Breast epithelium (tissue), 4 donors: ENCODE measurements at regions not wholly inside any gene's neighbourhood (a gene's known extent, or its start where the extent isn't known, plus 50 kb on each side); places are given as distances from the start of the nearest gene placed in this dataset.

ENCODE experiments used
- DNase-seq, 2 donors: peaks; one replicate each; pipeline ENCODE4 v3.0.0-alpha.2; 2019; ENCODE audit warnings: low spot score in 2 of 2
- H3K27ac ChIP-seq, 2 donors: fragments of 200-600 bp; sonication (generic) in 1 of 2; one replicate each; pipeline ENCODE4 v1.5.1; 2016 to 2019; ENCODE audit warnings: mild to moderate bottlenecking in 1 of 2
- H3K27me3 ChIP-seq, 2 donors: fragments of 200-600 bp; sonication (generic) in 1 of 2; one replicate each; pipeline versions ENCODE4 v1.5.1 to v1.6.0; 2017 to 2019; ENCODE audit warnings: control low read depth in 1 of 2, mild to moderate bottlenecking in 1 of 2
- H3K36me3 ChIP-seq: fragments of 200-600 bp; one replicate; pipeline ENCODE4 v1.5.1; 2019
- H3K4me1 ChIP-seq, 2 donors: fragments of 200-600 bp; sonication (generic); one replicate each; pipeline ENCODE4 v1.5.1; 2016 to 2019; ENCODE audit warnings: control low read depth in 1 of 2
- H3K4me3 ChIP-seq, 3 donors: fragments of 200-600 bp; sonication (generic); 1 replicate in 2 of 3; 2 replicates in 1 of 3; pipeline ENCODE4 v1.5.1; 2016 to 2019; ENCODE audit warnings: mild to moderate bottlenecking in 3 of 3, moderate library complexity in 2 of 3
- H3K9me3 ChIP-seq, 2 donors: fragments of 200-600 bp; sonication (generic) in 1 of 2; one replicate each; pipeline ENCODE4 v1.5.1; 2016 to 2019; ENCODE audit warnings: control low read depth in 1 of 2
- POLR2A ChIP-seq: fragments of 450-650 bp; IDR thresholded peaks from one replicate; pipeline ENCODE4 v1.6.1; 2016; ENCODE audit warnings: antibody characterized with exemption, mild to moderate bottlenecking, moderate library complexity
- POLR2AphosphoS5 ChIP-seq, 3 donors: sonication (generic); formaldehyde crosslinking; IDR thresholded peaks; one replicate each; pipeline ENCODE4 v1.6.1; 2017; ENCODE audit warnings: antibody characterized with exemption in 3 of 3
- intact Hi-C: fragments of 100-400 bp; cut with DNase I; formaldehyde crosslinking; loops from one replicate; pipeline ENCODE4 v1.15.1; 2023; ENCODE audit warnings: low total_unique reads
- TF ChIP-seq, protein P1 (sequence below), 3 donors: fragments of 450-650 bp; IDR thresholded peaks; one replicate each; pipeline ENCODE4 v1.5.1; 2016 to 2017; ENCODE audit warnings: antibody characterized with exemption in 3 of 3, mild to moderate bottlenecking in 3 of 3, moderate library complexity in 3 of 3

DNA sequence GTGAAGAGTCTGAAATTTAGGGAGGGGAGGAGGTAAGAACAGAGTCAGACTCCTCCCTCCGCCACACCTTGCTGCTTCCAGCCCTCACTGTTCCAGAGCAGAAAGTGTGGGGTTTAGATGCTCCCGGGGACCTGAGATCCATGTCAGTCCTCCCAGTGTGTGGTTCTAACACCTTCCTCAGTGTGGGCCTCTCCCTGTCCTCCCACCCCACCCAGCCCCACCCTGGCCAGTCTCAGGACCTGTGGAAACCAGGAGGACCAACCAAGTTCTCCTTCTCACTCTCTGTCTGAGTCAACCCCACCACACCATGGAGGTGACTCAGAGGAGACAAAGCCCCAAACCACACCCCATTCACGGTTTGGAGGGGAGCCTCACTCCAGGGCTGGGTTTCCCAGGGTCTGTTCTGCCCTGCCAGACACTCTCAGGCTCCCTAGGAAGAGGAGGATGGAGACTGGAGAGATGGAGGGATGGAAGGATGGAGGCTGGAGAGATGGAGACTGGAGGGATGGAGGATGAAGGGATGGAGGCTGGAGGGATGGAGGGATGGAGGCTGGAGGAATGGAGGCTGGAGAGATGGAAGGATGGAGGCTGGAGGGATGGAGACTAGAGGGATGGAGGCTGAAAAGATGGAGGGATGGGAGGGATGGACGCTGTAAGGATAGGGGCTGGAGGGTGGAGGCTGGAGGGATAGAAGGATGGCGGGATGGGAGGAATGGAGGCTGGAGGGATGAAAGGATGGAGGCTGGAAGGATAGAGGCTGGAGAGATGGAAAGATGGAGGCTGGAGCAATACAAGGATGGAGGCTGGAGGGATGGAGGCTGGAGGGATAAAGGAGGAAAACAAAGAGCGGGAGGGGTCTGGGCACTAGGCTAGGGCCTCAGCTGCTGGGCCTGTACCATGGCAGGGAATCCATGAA lies 100.9 kb upstream of the RUNX3 start:
- H3K27me3 ChIP-seq = peaks cover 0 to 7% of the 10 kb centered on the region in 2 donors
- H3K9me3 ChIP-seq = no peaks in the 10 kb centered on the region
- no peak for TF ChIP-seq POLR2A
- TF ChIP-seq, protein P1, sequence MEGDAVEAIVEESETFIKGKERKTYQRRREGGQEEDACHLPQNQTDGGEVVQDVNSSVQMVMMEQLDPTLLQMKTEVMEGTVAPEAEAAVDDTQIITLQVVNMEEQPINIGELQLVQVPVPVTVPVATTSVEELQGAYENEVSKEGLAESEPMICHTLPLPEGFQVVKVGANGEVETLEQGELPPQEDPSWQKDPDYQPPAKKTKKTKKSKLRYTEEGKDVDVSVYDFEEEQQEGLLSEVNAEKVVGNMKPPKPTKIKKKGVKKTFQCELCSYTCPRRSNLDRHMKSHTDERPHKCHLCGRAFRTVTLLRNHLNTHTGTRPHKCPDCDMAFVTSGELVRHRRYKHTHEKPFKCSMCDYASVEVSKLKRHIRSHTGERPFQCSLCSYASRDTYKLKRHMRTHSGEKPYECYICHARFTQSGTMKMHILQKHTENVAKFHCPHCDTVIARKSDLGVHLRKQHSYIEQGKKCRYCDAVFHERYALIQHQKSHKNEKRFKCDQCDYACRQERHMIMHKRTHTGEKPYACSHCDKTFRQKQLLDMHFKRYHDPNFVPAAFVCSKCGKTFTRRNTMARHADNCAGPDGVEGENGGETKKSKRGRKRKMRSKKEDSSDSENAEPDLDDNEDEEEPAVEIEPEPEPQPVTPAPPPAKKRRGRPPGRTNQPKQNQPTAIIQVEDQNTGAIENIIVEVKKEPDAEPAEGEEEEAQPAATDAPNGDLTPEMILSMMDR (IDR thresholded peaks at IDR 0.05) = no peak
- no peak for TF ChIP-seq POLR2AphosphoS5 (IDR thresholded peaks at IDR 0.05)
- intact Hi-C loops = no loop called here
- no peak overlapping the region for H3K27ac ChIP-seq
- H3K4me1 ChIP-seq = no peaks in the 10 kb centered on the region
- DNase-seq = no peak
- H3K4me3 ChIP-seq = no peak overlapping the region
- no peaks in the 10 kb centered on the region for H3K36me3 ChIP-seq

DNA sequence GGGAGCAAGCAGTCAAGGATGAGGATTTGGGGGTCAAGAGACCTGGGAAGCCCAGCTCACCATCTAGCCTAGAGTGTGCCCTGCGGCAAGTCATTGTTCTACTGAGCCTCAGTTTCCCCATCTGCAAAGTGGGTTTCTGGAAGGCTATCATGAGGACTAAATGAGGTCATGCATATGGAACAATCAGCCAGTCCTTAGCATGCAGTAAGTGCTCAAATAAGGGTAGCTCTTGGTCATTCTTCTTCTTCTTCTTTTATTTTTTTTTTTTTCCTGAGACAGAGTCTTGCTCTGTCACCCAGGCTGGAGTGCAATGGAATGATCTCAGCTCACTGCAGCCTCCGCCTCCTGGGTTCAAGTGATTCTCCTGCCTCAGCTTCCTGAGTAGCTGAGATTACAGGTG lies 99.9 kb upstream of the RUNX3 start:
- Histone ChIP-seq H3K27ac (no peak overlapping the region), H3K27me3 (peaks cover 0 to 7% of the 10 kb centered on the region in 2 donors), H3K4me1 (no peaks in the 10 kb centered on the region), H3K4me3 (no peak overlapping the region), H3K9me3 (no peaks in the 10 kb centered on the region), H3K36me3 (no peaks in the 10 kb centered on the region)
- intact Hi-C loops = no loop called here
- TF ChIP-seq, protein P1 (IDR thresholded peaks at IDR 0.05) = no peak
- TF ChIP-seq POLR2A = no peak
- no peak for TF ChIP-seq POLR2AphosphoS5 (IDR thresholded peaks at IDR 0.05)
- DNase-seq = no peak

DNA sequence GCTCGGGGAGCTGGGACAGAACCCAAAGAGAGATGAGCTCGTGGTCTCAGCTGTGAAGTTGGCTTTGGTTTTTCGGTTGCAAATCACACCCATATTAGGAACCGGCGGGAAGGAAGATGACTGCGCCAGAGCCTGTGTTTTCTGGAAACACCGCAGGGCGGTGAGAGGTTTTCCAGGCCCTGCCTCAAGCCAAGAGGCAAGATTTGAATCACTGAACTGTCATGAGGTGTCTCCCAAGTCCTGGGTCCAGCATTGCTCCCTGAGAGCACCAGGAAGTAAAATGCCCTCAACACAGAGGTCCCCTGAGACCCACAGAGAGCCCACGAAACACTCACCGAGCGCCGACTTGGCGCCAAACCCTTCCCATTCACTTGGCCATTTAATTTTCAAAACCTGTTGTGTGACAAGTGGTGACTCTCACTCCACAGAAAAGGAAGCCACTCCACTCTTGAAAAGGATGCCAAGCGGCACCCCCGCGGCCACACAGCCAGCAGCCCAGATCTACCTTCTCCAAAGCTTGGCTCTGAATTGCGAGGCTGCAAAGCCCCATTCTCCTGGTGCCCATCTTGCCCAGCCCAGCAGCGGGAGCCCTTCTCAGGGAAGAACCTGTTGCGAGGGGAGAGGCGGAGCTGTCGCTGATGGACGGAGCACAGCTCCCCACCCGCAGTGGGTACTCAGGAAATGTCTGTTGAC lies 99.0 kb upstream of the RUNX3 start:
- intact Hi-C loops = no loop called here
- H3K27me3 ChIP-seq = peaks cover 0 to 7% of the 10 kb centered on the region in 2 donors
- H3K36me3 ChIP-seq = no peaks in the 10 kb centered on the region
- H3K4me3 ChIP-seq = no peak overlapping the region
- no peaks in the 10 kb centered on the region for H3K4me1 ChIP-seq
- TF ChIP-seq, protein P1 (IDR thresholded peaks at IDR 0.05) = no peak
- no peak for TF ChIP-seq POLR2AphosphoS5 (IDR thresholded peaks at IDR 0.05)
- no peak for TF ChIP-seq POLR2A
- H3K27ac ChIP-seq = peak overlapping the region in 1 of 2 donors; percentile 3
- no peaks in the 10 kb centered on the region for H3K9me3 ChIP-seq
- no peak for DNase-seq

DNA sequence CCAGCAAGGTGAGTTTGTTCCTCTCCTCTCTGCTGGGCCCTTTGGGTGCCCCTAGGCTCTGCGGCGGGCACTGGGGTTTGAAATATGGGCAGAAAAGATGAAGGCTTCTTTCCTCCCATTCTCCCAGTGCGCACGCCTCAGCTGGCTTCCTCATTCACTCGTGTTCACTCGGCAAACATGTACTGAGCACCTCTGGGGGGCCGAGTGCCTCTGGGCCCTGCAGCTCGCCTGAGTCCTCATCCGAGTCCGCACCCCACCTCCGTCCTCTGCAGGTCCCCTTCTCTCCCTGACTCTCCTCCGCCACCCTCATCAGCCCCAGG lies 98.5 kb upstream of the RUNX3 start:
- Histone ChIP-seq H3K4me1 (no peaks in the 10 kb centered on the region), H3K27me3 (peaks cover 0 to 7% of the 10 kb centered on the region in 2 donors), H3K27ac (peak overlapping the region in 1 of 2 donors; percentile 3), H3K36me3 (no peaks in the 10 kb centered on the region), H3K4me3 (no peak overlapping the region), H3K9me3 (no peaks in the 10 kb centered on the region)
- intact Hi-C loops = no loop called here
- no peak for DNase-seq
- TF ChIP-seq, protein P1 (IDR thresholded peaks at IDR 0.05) = no peak
- TF ChIP-seq POLR2AphosphoS5 (IDR thresholded peaks at IDR 0.05) = no peak
- TF ChIP-seq POLR2A = no peak
